Erythroblast (primary cell): ENCODE measurements at regions not wholly inside any gene's neighbourhood (a gene's known extent, or its start where the extent isn't known, plus 50 kb on each side); places are given as distances from the start of the nearest gene placed in this dataset.

Experiments
- GATA1 ChIP-seq: IDR thresholded peaks from 2 replicates; pipeline ENCODE4 v1.6.1; 2011; ENCODE audit warnings: low read depth, mild to moderate bottlenecking, control low read depth, low read length, moderate library complexity
- POLR2A ChIP-seq: IDR thresholded peaks from 2 replicates; pipeline ENCODE4 v1.6.1; 2011; ENCODE audit warnings: mild to moderate bottlenecking, low read length

DNA sequence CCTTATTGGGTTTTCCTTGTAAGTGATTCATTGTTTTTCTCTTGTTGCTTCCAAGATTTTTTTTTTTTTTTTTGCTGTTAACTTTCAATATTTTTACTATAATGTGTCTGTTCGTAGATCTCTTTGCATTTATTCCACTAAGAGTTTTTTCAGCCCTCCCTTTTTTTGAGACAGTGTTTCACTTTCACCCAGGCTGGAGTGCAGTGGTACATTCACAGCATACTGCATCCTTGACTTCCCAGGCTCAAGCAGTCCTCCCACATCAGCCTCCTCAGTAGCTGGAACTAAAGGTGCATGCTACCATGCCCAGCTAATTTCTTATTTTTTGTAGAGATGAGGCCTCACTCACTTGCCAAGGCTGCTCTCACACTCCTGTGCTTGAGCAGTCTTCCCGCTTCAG is 1282.0 kb upstream of the CNTN5 start:
- no peak for TF ChIP-seq POLR2A
- no peak for TF ChIP-seq GATA1
